K562 (cell line): ENCODE measurements at regions not wholly inside any gene's neighbourhood (a gene's known extent, or its start where the extent isn't known, plus 50 kb on each side); places are given as distances from the start of the nearest gene placed in this dataset.

Experiments used
- CHCHD3 ChIP-seq: fragments of 250-450 bp; sonication (Bioruptor Pico); IDR thresholded peaks from 2 replicates; pipeline ENCODE4 v2.1.2; 2022; ENCODE audit warnings: mild to moderate bottlenecking
- CREB3L1 ChIP-seq: fragments of 450-650 bp; IDR thresholded peaks from 2 replicates; pipeline ENCODE4 v1.6.1; 2014; ENCODE audit warnings: low read depth, mild to moderate bottlenecking, moderate library complexity, borderline replicate concordance
- E2F5 ChIP-seq: sonication (generic); formaldehyde crosslinking; IDR thresholded peaks from 2 replicates; pipeline ENCODE4 v1.8.0; 2022; ENCODE audit warnings: mild to moderate bottlenecking, missing genetic modification reagents
- ETS1 ChIP-seq: conservative IDR thresholded peaks from 2 replicates; pipeline ENCODE4 v1.6.1; 2011; ENCODE audit warnings: low read depth, mild to moderate bottlenecking, low read length; ENCODE audit not compliant: control insufficient read depth
- FUS ChIP-seq: fragments of 200-400 bp; formaldehyde crosslinking; optimal IDR thresholded peaks from 2 replicates; pipeline ENCODE3; 2017; ENCODE audit warnings: low read depth, low read length
- HINFP ChIP-seq: fragments of 450-650 bp; conservative IDR thresholded peaks from 2 replicates; pipeline ENCODE4 v1.6.1; 2016; ENCODE audit warnings: missing genetic modification characterization, low read depth, mild to moderate bottlenecking, control low read depth, missing compliant biosample characterization
- ID3 ChIP-seq, 2 experiments: fragments of 250-450 bp in 1 of 2; fragments of 450-650 bp in 1 of 2; sonication (Bioruptor Pico) in 1 of 2; IDR thresholded peaks; 2 replicates each; pipeline versions ENCODE4 v1.6.1 to v1.8.0; 2016 to 2021; ENCODE audit warnings: mild to moderate bottlenecking in 2 of 2, moderate library complexity in 2 of 2, missing compliant biosample characterization in 1 of 2, missing genetic modification characterization in 1 of 2
- IRF1 ChIP-seq: sonication (generic); formaldehyde crosslinking; IDR thresholded peaks from 2 replicates; pipeline ENCODE4 v1.8.0; 2022; ENCODE audit warnings: missing genetic modification reagents, mild to moderate bottlenecking, borderline replicate concordance
- KAT2B ChIP-seq: IDR thresholded peaks from one replicate; pipeline ENCODE4 v1.6.1; 2012; ENCODE audit warnings: low read depth, mild to moderate bottlenecking, control low read depth, inconsistent platforms, low read length, moderate library complexity
- NFYB ChIP-seq: IDR thresholded peaks from 2 replicates; pipeline ENCODE4 v1.6.1; 2011; ENCODE audit warnings: mild to moderate bottlenecking, moderate library complexity; ENCODE audit not compliant: insufficient read length; ENCODE audit errors: extremely low read depth
- RBM15 ChIP-seq: fragments of 200-400 bp; formaldehyde crosslinking; IDR thresholded peaks from 2 replicates; pipeline ENCODE4 v1.6.1; 2018; ENCODE audit warnings: mild to moderate bottlenecking, low read length, moderate library complexity; ENCODE audit not compliant: insufficient read depth
- SMAD4 ChIP-seq: fragments of 250-450 bp; sonication (Bioruptor Pico); conservative IDR thresholded peaks from 2 replicates; pipeline ENCODE4 v1.8.0; 2021; ENCODE audit warnings: inconsistent platforms, mild to moderate bottlenecking, moderate library complexity
- TSC22D4 ChIP-seq: fragments of 450-650 bp; IDR thresholded peaks from 2 replicates; pipeline ENCODE4 v1.6.1; 2016; ENCODE audit warnings: missing genetic modification characterization, missing biosample characterization, control low read depth
- USF1 ChIP-seq: sonication (generic); formaldehyde crosslinking; IDR thresholded peaks from 2 replicates; pipeline ENCODE4 v1.9.0; 2022; ENCODE audit warnings: mild to moderate bottlenecking, missing genetic modification reagents
- ZNF311 ChIP-seq: fragments of 250-450 bp; sonication (Bioruptor Pico); IDR thresholded peaks from 2 replicates; pipeline ENCODE4 v1.4.0; 2020; ENCODE audit warnings: mild to moderate bottlenecking, moderate library complexity

- TF ChIP-seq IRF1 (CRISPR knock-in tag): peak; percentile 61; the same call in 1 of the 2 replicates
- no peak for TF ChIP-seq TSC22D4
- no peak for TF ChIP-seq KAT2B
- TF ChIP-seq USF1 (CRISPR knock-in tag): peak; percentile 75
- no peak for TF ChIP-seq ID3 (CRISPR knock-in tag; IDR thresholded peaks at IDR 0.05)
- no peak for TF ChIP-seq ID3 (tag; IDR thresholded peaks at IDR 0.05)
- no peak for TF ChIP-seq NFYB
- TF ChIP-seq ZNF311 (CRISPR knock-in tag): no peak
- TF ChIP-seq ETS1: peak; percentile 29; the same call in 1 of the 2 replicates
- TF ChIP-seq RBM15: no peak
- no peak for TF ChIP-seq E2F5 (CRISPR knock-in tag)
- 0 out of 2 replicates have a peak, but pooled peaks have one; percentile 35 for TF ChIP-seq CHCHD3 (CRISPR knock-in tag)
- TF ChIP-seq CREB3L1: no peak; the same call in 1 of the 2 replicates
- peak; percentile 24; the same call in 1 of the 2 replicates for TF ChIP-seq SMAD4 (CRISPR knock-in tag)
- TF ChIP-seq HINFP (tag): no peak
- no peak for TF ChIP-seq FUS
These were observed 52.7 kb upstream of the VIPR2 start (continued) for GRCh38 chr7:159197066-159197975.
